GM21367 (cell line): ENCODE measurements at regions not wholly inside any gene's neighbourhood (a gene's known extent, or its start where the extent isn't known, plus 50 kb on each side); places are given as distances from the start of the nearest gene placed in this dataset.

ENCODE experiments used
- ATAC-seq: cut with Tn5 transposase; IDR thresholded peaks from one replicate; pipeline ENCODE4 v1.9.1; 2021; ENCODE audit not compliant: unreplicated experiment

DNA sequence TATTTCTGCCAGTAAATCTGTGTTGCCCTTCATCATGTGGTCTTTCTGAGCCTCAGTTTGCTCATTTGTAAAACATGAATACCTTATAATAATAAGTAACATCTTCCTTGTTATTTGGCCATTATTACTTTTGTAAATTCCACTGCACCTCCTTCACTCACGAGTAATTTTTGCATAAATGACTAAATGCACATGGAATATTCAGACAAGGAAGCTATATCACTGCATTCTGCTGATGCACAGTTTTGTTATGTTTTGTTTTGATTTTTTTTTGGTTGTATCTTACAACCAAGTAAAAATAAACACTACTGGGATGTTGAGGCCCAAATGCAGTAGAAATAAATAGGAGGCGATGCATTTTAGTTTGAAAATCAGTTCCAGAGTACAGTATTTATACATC lies 185.3 kb upstream of the POU3F3 start:
- no peak for ATAC-seq

DNA sequence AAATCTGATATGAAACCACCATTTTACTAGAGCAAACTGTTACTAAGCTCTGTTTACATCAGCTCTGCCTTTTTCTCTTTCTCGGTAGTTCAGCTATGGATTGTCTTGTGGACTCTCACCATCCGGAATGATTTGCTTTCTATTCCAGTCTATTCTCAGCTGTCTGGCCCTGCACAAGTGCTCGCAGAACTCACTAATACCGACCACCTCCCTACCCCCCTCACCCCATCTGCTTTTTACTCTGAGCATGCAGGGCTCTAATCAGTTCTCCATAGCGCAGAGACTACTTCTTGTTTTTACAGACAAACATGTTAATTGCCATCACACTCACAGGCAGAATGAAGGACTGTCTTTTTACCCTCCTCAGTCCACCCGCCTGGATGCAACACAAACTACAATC lies 180.7 kb upstream of the POU3F3 start:
- ATAC-seq = no peak

DNA sequence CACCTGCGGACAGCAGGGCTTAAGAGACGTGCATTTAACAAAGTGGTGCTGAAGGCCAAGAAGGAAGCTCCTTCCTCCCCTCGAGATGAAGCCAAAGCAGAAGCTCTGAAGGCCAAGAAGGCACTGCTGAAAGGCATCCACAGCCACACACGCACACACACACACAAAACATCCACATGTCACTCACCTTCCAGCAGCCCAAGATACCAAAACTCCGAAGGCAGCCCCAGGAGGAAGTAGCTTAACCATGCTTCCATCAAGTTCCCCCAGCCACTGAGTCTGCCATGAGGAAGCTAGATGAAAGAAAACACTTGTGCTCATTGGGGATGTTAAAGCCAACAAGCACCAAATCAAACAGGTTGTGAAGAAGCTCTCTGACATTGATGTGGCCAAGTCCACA lies 175.7 kb upstream of the POU3F3 start:
- ATAC-seq = no peak

GRCh38 chr2:104685591-104685990 lies 168.3 kb upstream of the POU3F3 start:
- ATAC-seq = no peak

DNA sequence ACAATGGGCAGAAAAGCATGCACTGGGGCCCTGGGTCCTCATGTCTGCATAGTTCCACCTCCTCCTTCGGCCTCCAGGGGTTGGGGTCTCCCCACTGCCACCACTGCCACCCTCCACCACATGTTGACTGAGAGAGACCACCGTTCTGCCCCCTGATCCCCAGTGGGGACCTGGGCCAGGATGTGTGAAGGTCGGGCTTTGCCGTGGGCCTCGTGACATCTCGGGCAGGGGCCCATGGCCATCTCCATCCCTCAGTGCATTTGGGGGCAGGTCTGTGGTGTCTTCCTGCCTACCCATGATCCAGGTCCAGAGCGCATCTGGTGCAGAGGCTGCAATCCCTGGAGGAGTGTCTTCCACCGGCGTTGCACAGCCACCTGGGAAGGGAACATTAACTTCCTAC lies 166.8 kb upstream of the POU3F3 start:
- no peak for ATAC-seq

DNA sequence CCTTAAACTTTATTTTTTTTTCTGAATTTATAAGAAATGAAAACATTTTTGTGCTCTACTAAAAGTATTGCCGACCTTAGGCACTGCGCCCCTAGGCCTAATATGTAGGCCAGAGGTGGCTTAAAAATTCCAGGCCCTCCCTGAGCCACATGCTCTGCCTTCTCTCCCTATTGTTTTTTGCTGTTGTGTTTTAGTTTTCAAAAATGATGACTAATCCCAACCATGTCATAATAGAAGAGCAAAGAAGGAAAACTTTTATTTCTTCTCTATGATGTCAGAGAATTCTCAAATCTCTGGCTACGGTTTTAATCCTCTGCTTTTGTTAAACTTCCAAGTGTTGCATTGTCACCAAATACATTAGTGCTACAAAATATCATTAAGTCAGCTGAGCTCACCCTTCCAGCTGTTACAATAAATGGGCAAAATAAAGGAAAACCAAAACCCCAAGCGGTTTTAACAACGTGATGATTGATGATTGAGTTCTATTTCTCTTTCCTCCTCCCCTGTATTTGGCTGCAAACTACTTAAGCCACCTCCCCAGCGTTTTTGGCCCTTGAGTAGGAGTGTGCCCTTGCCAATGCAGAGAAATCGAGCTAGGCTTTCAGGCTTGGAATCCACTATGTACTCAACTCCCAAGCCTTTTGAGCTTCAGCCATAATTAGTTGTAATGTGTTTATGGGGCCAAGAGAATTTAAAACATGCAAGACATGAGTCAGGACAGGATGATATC lies 163.5 kb upstream of the POU3F3 start:
- ATAC-seq = no peak

DNA sequence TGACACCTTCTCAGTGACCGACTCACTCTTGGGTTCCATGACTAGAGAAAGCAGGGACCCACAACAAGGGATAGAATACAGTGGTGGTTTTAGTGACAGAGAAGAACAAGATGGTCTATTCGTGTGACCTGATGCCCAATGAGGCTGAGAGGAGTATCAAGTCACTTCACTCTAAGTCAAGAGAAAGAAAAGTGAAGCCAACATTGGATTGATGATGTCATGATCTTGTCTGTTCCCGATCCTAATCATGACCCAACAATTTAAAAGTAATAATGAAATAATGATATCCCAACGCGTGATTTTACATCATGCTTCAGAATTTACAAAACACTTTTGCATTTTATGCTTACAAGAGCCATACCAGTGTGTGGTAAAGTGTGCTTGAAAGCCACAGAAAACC lies 155.6 kb upstream of the POU3F3 start:
- no peak for ATAC-seq

GRCh38 chr2:104701411-104701911 lies 152.5 kb upstream of the POU3F3 start:
- ATAC-seq = no peak

- ATAC-seq = no peak
These were observed 151.7 kb upstream of the POU3F3 start for GRCh38 chr2:104702031-104702850.

GRCh38 chr2:104703669-104704068 lies 150.2 kb upstream of the POU3F3 start:
- ATAC-seq = no peak

GRCh38 chr2:104704496-104705245 lies 149.2 kb upstream of the POU3F3 start:
- ATAC-seq = no peak

DNA sequence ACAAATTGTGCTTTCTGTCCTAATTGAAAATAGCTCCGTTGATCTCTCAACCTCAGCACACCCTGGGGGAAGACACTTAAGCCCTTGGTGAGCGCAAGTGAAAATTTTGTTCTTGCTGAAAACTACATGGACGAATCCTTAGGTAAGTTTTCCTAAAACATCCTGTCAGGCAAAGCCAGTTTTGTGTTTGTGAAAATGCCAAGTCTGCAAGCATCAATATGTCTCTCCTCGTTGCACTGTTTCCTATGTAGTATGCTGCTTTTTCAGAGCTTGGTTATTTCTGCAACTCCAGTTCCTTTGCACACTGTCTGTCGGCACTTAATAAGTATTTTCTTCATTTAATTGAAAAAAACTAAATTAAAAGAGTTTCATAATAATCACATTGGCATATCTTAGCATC lies 146.9 kb upstream of the POU3F3 start:
- no peak for ATAC-seq

DNA sequence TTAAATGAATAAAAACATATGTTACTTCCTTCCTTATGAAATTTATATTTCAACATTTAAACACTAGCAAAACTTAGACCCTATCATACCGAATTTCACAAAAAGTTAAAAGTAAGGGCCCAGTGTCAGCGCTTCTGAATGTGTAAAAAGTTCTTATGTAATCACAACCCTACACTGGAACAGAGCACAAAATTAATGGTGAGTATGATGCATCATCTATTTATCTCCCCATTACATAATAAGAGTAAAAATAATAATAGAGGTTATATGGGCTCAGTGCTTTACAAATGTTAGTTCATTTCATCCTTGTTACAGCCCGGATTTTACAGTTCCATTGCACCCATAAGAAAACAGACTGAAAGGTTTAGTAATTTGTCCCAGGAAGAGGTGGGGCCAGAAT lies 144.9 kb upstream of the POU3F3 start:
- ATAC-seq = no peak

- ATAC-seq = no peak
These were observed 137.9 kb upstream of the POU3F3 start for GRCh38 chr2:104716061-104716460.

DNA sequence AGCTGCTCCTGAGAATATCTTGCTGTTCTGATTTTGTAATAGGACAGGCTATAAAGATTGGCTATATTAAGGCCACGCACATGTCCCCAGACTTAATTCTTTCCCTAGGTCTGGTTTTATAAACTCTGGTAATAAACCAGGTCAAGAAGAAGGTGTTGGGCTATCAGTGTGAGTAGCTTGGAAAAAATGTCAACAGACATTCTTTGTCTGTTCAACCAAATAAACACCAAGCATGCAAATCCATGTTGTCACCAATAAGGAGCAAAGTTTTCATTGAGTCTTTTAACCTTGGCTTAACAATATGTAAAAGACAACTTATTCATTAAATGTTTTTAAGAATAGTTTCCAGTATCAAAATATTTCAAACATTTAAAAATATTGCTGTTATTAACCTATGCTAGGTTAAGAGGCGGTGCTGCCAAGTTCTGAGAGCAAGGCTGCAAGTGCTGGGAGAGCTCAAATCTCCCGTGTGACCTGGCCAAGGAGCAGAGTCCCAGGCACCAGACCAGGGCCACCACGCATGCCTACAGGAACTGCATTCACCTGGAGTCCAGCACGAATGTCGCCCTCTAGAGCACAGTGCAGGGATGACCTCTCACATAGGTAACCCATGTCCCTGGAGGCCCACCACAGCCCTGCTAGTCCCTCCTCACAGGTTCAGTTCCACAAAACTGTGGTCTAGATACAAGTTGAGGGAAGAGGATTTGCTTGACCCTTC lies 120.5 kb upstream of the POU3F3 start:
- ATAC-seq = peak; percentile 92

DNA sequence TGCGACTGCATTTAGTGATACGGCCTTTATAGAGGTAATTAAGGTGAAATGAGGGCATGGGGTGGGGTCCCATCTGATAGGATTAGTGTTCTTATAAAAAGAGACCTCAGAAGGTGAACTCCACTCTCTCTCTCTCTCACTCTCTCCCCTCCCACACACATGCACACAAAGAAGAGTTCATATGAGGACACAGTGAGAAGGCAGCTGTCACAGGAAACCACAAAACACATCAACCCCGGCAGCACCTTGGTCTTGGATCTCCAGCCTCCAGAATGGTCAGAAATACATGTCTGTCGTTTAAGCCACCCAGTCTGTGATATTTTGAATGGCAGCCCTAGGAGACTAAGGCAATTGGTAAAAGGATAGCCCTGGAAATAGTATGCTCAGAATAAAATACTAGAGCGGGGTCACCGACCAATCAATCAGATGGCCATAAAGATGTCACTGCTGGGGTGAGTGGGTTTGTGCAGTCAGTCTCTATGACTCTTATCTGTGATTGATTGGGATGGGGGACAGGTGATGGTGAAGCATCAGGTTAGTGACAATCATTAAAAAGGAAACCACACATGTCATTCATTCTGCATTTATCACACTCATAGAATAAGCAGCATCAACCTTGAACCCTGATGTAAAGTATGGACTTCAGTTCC lies 118.9 kb upstream of the POU3F3 start:
- ATAC-seq = peak; percentile 43

DNA sequence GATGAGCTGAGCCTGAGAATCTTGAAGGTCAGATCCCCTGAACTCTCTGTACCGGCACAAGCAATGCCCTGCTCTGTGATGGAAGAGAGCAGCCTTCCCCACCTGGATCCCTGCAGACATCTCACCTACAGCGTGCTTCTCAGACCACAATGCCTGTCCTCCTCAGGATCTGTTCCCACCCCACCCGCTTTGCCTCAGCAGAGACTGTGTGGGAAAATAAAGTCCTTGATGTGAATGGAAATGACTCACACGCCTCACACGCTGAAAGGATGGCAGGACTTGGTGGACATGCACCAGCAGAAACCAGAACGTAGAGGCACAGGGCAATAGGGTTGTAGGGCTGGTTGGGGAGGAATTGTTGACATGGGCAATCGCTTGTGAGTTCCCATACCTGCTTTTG lies 117.9 kb upstream of the POU3F3 start:
- no peak for ATAC-seq

DNA sequence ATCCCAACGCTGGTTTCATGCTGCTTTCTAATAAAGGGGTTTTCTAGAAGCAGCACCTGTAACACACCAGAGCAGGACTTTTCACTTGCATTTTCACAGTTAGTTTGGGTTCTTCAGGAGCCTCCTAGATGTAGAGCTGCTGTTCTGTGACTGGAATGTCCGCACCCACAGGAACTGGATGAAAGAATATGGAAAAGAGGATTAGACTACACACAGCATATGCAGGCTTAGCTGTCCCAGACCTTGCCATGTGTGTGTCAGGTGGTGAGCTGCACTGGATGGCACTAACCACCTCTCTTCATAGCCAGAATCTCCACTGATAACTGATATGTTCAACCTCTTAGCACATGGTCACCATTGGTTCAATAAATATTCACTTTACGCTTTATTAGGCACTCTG lies 112.1 kb upstream of the POU3F3 start:
- ATAC-seq = no peak

DNA sequence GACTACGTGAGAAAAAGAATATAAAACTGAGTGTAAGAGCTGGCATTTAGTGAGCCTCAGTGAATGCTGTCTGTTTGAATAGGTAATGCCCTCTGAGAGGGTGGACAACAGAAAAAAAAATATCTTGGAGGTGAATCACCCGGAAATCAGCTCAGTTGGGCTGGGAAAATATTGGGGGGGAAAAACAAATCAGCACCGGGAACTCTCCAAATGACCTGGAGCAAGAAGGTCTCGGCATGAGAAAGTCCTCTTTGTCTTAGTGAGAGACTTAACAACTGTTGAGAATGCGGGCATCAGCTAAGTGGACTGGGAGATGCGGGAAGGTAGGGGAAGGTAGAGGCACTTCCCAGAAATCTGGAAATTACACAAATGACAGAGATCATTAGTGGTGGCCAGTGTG lies 109.4 kb upstream of the POU3F3 start:
- no peak for ATAC-seq

- ATAC-seq = no peak
These were observed 108.1 kb upstream of the POU3F3 start for GRCh38 chr2:104745846-104746245.
